GM18520 (cell line): ENCODE measurements at regions not wholly inside any gene's neighbourhood (a gene's known extent, or its start where the extent isn't known, plus 50 kb on each side); places are given as distances from the start of the nearest gene placed in this dataset.
"Not testable (repeated sequence)": the region's sequence is repeated elsewhere in the genome, so short reads cannot be mapped to it uniquely, and the experiment has no call there.

Experiments used
- ATAC-seq: cut with Tn5 transposase; IDR thresholded peaks from one replicate; pipeline ENCODE4 v1.9.1; 2021; ENCODE audit not compliant: unreplicated experiment

DNA sequence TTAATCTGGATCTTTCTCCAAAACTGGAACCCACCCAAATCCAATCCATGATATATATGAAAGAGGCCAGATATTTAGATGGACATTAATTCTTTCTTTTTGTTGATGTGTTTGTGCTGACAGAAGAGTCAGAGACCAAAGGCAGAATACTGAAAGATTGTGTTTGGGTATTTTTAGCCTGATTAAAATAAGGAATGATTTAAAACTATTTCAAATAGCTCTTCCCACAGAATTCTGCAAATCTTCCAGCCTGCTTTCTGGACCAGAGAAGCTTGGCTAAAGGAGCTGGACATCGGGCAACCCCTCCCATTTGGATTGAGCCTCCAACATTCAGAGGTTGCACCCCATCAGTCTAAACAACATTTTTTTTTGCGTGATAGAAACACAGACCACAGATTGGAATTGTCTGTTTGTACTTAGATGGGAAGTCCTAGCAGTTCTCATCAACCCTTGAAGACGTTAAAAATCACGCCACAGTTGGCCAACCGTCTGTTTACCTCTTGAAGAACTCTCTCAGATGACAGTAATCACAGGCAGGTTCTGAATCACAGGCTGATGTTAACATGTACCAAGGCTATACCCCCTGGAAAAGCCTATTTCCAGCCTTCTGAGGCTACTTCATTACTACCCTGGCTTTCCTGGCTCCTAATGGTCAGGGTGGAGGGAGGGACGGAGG is 155.2 kb upstream of the NRP1 start:
- ATAC-seq, result no peak

GRCh38 chr10:33487014-33487776 is 152.7 kb upstream of the NRP1 start:
- no peak for ATAC-seq

DNA sequence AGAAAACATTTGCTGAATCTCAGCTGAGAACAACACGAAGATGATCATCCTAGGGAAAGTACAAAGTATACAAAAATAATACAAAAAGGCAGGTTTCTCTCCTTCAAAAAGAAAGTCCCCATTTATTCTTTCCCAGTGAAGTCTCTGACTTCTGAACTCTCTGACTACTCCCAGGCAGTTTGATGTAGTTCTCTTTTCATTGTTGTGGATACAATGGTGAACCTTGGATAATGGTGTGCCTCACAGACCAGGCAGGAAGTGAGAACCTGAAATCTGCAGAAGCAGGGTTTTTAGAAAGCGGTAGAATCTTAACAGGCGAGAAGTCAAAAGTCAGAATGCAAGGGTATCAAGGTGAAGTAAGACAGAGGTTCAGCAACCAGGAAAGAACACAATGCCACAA is 150.8 kb upstream of the NRP1 start:
- no peak for ATAC-seq

DNA sequence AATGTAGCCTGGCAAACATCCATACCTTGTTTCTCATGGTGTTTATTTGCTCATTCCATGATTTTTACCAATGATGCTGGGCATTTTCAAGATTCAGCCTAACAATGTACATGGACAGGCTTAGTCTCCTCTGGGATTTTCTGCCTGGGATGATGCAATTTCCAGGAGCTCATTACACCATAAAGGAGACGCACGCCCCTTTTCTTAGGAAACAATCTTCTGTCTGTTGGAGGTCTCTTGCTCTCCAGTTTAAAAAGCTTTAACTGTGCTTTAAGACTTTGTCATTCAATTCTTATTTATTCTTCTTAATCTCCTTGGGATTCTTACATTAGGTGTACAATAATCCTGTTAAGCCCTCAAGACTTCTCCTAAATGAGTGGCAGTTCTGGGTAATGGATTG is 150.3 kb upstream of the NRP1 start:
- no peak for ATAC-seq

DNA sequence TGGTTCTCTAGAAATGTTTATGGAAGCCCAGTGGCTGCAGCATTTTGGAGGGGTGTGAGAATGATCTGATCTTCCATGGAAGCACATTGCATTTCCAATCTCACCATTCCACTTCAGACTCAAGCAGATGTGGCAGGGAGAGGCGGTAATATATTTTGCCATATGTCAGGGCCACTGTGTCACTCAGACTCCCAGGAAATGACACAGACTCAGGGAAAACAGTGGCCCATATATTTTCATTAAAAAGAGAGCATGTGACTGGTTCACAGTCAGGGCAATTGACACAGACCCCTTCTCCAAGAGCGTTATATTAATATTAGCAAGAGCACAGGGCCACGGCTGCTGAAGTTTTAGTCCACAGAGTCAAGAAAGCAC is 149.3 kb upstream of the NRP1 start:
- no peak for ATAC-seq

GRCh38 chr10:33483124-33483815 is 148.8 kb upstream of the NRP1 start:
- no peak for ATAC-seq

DNA sequence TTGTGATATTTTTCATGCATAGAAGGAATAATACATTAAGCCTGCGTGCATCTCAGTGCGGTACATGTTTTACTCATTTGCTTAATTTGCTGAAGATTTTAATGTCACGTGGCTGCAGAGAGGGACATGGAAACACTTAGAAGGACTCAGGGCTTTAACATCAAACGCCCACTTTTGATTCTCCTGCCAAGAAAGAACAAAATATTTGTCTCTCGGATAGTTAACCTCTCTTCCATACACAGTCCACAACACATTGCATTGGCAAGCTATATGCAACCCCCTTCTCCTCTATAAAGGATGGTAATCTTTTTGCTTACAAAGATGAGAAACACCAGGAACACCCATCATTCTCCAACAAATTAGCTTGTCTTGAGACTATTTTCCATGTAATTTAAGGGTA is 148.0 kb upstream of the NRP1 start:
- ATAC-seq, result no peak

GRCh38 chr10:33481184-33481583 is 146.7 kb upstream of the NRP1 start:
- no peak for ATAC-seq

GRCh38 chr10:33480417-33480816 is 145.9 kb upstream of the NRP1 start:
- not testable (repeated sequence) for ATAC-seq

- ATAC-seq, result no peak
These were observed 144.2 kb upstream of the NRP1 start for GRCh38 chr10:33478675-33479125.

GRCh38 chr10:33478089-33478674 is 143.7 kb upstream of the NRP1 start:
- ATAC-seq, result no peak

GRCh38 chr10:33477291-33478088 is 143.0 kb upstream of the NRP1 start:
- no peak for ATAC-seq

- no peak for ATAC-seq
These were observed 142.3 kb upstream of the NRP1 start for GRCh38 chr10:33476757-33477273.

DNA sequence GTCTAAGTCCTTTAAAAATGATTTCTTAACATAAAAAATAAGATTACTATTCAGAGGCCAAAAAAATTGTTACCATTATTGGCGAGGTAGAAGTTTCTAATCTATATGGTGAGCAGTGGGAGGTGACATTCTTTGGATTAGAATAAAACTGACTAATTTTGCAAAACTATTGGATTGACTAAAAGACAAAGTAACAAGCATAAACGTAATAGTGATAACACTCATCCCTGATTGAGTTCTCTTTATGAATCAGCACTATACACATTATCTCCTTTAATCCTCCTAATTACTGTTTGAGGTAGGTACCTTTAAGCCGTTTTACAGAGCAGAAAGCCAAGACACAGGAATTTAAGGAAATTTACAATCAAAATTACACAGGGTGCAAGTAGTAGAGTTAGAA is 139.2 kb upstream of the NRP1 start:
- ATAC-seq, result no peak

DNA sequence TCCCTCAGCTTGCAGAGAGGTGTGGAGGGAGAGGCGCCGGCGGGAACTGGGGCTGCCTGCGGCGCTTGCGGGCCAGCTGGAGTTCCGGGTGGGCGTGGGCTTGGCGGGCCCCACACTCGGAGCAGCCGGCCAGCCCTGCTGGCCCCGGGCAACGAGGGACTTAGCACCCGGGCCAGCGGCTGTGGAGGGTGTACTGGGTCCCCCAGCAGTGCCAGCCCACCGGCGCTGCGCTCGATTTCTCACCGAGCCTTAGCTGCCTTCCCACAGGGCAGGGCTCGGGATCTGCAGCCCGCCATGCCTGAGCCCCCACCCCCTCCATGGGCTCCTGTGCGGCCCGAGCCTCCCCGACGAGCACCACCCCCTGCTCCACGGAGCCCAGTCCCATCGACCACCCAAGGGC is 133.5 kb upstream of the NRP1 start:
- ATAC-seq, result not testable (repeated sequence)

DNA sequence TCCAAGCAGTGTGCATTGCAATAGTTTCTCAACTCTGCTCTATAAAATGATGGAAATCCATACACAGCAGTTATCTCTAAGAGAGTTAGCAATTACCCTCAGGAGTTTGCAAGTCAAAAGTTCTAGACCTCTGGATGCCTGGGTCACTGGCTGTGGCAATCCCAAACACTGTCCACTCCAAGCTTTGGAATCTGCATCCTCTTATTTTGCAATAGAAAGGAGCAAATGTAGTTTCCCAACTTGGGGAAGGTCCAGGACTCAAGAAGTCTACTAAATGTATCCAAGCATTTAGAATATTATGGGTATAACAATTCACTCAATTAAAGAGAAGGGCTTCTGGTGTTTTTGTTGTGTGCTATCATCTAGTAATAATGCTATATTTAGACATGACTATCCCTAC is 131.3 kb upstream of the NRP1 start:
- ATAC-seq, result no peak

DNA sequence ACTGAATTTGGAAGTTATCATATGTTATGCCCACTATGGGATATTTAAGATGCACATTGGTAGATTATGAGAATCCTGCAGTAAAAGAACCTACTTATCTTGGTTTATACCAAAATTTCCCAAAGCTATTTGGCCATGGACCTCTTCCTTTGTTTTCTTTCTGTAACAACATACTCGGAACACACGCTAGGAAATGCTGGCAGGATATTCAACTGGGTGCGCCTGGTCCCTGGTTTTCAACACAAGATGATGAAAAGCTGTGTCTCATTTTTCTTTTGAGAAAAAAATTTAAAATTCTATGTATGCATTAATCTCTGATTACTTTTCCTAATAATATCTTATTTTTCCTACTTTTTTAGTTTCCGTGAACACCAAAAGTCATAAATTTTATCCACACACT is 128.5 kb upstream of the NRP1 start:
- no peak for ATAC-seq

GRCh38 chr10:33461295-33461640 is 126.8 kb upstream of the NRP1 start:
- ATAC-seq, result no peak

DNA sequence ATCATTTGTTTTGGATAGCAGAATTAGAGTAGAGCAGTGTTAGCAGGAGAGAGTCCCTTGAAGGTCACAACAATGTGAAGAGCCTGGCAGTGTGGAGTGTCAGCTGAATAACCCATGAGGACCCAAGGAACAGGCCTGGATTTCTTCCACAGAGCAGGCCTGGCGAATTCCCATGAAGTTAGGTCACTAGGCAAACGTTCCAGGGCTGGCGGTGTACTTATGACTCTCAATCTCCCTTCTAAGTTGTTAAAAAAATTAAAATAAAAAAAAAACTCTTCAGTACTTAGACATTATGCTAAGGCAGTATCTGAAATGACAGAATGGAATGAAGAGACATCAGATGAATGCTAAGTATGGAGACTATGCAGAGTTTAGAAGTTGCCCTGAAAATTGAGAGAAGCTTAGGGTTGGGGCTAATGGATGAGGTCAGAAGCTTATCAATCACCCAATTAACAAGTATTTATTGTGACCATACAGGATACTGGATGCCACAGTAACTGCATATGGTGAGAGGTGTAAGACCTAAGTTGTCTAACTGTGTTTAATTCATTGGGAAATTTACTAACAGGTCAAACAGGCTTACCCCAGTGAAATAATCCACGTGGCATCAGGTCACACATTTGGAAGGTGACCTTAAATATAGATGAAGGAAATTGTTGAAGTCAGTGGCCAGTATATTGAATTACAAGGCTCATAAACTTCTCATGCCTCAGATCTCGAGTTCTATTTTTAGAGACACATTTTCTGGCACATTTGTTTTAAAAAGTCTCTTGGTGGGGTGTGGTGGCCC is 126.2 kb upstream of the NRP1 start:
- no peak for ATAC-seq

- no peak for ATAC-seq
These were observed 125.1 kb upstream of the NRP1 start for GRCh38 chr10:33459602-33460001.
